ENCODE measurements at regions not wholly inside any gene's neighbourhood (a gene's known extent, or its start where the extent isn't known, plus 50 kb on each side); places are given as distances from the start of the nearest gene placed in this dataset.

DNA sequence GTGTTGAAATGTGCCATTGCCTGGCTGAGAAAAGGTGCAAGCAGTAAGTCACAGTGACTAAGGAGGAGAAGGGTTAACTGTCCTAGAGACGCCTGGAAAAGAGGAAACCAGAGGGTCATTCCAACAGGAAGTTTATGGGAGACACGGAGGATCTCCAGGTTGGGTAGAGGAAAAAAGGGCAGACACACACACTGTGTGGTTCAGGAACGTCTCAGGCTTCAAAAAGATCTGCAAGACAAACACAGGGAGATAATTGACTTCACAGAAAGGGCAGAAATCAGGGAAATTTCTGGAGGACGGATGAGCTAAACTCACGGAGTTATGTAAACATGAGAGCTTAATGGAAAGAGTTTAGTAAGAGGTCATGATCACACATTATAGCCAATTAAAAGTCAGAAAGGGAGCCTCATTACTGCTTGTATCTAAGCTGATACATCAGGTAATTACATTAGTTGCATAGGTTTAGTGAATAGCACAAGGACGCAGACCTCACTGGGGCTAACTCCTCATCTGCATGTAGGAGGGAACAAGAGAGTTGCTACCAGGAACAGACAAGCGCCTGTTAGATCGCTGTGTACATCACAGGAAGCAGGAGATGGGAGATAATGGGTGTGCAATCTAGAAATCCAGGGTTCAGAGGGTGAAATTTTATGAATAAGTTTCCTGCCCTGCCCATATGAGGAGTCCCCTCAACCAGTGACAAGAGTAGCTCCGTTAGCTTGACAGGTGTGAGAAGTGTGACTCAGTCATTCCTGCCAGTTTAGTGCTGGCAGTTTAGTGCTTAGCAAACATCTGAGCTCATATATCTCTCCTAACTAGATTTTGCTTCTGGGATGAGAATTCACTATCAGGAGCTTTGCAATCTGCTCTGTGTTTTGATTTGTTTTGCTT is 96.6 kb upstream of the TNR start:
- Mint-ChIP-seq H3K9me3 (no peaks in the 10 kb centered on the region), H3K4me3 (no peak overlapping the region), H3K36me3 (no peaks in the 10 kb centered on the region), H3K27me3 (peaks cover 7% of the 10 kb centered on the region), H3K4me1 (ENCODE audit: low read depth) (no peaks in the 10 kb centered on the region), H3K27ac (no peak overlapping the region)
- intact Hi-C loops (cut with micrococcal nuclease) = no loop called here
- POLR2A ChIA-PET = no interaction called here
- DNase-seq = no peak
- CTCF ChIA-PET = interaction anchor here (1.1 kb wide), 1 partner anchor 10 kb away, joined by 3 read pairs; no protein-coding TSS in a partner anchor

DNA sequence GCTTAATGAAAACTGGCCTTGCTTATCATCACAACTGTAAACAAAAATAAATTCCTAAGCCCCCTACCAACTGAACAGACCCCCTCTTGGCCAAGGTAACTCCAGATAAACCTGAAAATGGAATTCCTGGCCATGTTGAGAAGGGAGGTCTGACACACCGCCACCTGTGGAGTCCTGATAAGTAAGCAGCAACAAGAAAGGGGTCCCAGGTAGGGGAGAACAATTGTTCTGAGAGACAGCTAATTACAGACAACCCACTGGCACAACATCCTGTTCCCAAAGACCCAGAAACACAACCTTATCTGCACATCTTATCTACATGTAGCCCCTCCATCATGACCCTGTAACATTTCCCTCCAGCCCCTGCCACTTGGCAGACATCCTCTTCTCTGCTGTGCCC is 91.2 kb upstream of the TNR start:
- Mint-ChIP-seq H3K36me3 (no peaks in the 10 kb centered on the region), H3K4me1 (ENCODE audit: low read depth) (no peaks in the 10 kb centered on the region), H3K27me3 (peaks cover 7% of the 10 kb centered on the region), H3K27ac (no peak overlapping the region), H3K9me3 (peaks cover 2% of the 10 kb centered on the region), H3K4me3 (no peak overlapping the region)
- CTCF ChIA-PET = interaction anchor here (0.6 to 1.1 kb wide), 2 partner anchors 683 to 1026 kb away, joined by 3 to 4 read pairs; no protein-coding TSS in a partner anchor
- POLR2A ChIA-PET = no interaction called here
- no peak for DNase-seq
- intact Hi-C loops (cut with micrococcal nuclease) = no loop called here

DNA sequence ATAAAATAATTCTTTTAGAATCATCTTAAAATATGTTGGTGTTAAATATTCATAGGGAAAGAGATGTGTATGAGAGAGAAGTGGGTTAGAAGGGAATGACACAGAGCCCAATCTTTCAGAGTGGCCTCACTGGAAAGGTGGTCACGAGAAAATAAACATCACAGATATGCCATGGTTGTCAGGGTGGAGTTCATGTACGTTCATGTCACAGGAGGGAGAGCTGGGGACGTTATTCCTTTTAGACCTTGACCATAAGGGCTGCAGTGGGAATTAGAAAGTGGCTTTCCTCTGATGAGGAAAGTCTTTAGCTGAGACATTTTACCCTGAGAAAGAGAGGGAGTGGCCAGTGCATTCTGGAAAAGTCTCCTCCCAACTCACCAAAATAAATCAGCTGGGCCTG is 90.6 kb upstream of the TNR start:
- H3K9me3 Mint-ChIP-seq = peaks cover 2% of the 10 kb centered on the region
- no peaks in the 10 kb centered on the region for H3K36me3 Mint-ChIP-seq
- peaks cover 5% of the 10 kb centered on the region for H3K27me3 Mint-ChIP-seq
- intact Hi-C loops (cut with micrococcal nuclease) = no loop called here
- ChIA-PET CTCF (interaction anchor here (1.1 kb wide), 1 partner anchor 682 kb away, joined by 4 read pairs; no protein-coding TSS in a partner anchor), POLR2A (no interaction called here)
- H3K4me3 Mint-ChIP-seq = no peak overlapping the region
- no peaks in the 10 kb centered on the region for H3K4me1 Mint-ChIP-seq (ENCODE audit: low read depth)
- DNase-seq = no peak
- no peak overlapping the region for H3K27ac Mint-ChIP-seq

DNA sequence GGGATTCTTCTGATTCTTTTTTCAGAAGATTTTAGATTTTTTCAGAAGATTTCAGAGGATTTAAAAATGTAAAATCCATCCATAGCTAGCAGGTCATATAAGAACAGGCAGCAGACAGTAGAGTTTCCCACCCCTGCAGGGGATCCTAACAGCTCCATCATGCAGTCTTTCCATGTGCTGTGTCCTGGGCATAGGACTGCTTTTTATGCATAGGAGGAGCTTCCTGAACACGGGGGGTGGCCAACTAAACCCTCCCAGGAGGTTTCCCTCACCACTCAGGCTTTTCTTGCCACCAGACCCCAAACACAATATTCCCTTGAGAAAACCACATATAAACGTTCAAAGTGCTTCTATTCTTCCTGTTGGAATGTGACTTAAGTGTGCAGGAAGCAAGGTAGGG is 90.1 kb upstream of the TNR start:
- H3K27ac Mint-ChIP-seq = no peak overlapping the region
- no peak overlapping the region for H3K4me3 Mint-ChIP-seq
- H3K4me1 Mint-ChIP-seq (ENCODE audit: low read depth) = no peaks in the 10 kb centered on the region
- intact Hi-C loops (cut with micrococcal nuclease) = no loop called here
- H3K9me3 Mint-ChIP-seq = peaks cover 2% of the 10 kb centered on the region
- DNase-seq = no peak
- ChIA-PET POLR2A (no interaction called here), CTCF (interaction anchor here (1.1 kb wide), 1 partner anchor 682 kb away, joined by 4 read pairs; no protein-coding TSS in a partner anchor)
- no peaks in the 10 kb centered on the region for H3K36me3 Mint-ChIP-seq
- H3K27me3 Mint-ChIP-seq = peaks cover 5% of the 10 kb centered on the region

DNA sequence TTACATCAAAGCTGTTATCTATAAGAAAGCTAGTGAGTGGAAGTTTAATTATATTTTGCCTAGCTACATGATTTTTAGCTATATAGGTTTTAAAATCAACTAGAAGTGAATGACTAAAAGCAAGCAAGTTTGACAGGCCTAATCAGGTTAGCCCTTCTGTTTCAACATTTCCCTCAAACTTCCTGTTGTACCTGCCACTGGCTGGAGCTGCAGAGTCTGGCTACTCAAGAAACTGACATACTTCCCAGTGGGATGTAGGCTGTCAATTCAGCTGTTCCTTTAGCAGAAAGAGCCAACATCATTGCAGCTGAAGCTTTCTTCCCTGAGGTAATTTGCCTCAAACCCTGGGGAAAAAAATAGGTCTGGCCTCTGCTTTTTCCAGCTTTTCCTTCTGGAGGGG is 87.1 kb upstream of the TNR start:
- Mint-ChIP-seq H3K27ac (no peak overlapping the region), H3K4me3 (no peak overlapping the region), H3K4me1 (ENCODE audit: low read depth) (no peaks in the 10 kb centered on the region), H3K27me3 (peaks cover 5% of the 10 kb centered on the region), H3K9me3 (peaks cover 7% of the 10 kb centered on the region), H3K36me3 (no peaks in the 10 kb centered on the region)
- intact Hi-C loops (cut with micrococcal nuclease) = no loop called here
- DNase-seq = no peak
- ChIA-PET CTCF (interaction anchor here (0.9 kb wide), 1 partner anchor 10 kb away, joined by 3 read pairs; no protein-coding TSS in a partner anchor), POLR2A (no interaction called here)

DNA sequence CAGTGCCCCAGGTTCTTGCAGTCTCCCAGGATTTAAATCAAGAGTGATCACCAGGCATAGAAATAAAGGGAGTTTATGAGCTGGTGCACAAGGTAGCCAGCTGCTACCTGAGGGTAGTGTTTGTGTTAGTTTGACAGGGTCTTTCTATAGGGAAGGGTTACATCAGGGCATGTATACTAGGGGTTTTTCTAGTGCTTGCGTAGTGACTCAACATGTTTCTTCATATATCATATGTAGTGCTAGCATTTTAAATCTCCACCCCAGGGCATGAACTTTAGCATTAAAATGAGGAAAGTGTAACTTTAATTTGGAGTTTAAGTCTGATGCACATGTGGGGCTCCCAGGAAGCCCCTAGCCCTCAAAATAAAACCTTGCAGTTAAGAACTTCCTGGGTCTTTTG is 86.5 kb upstream of the TNR start:
- ChIA-PET POLR2A (no interaction called here), CTCF (interaction anchor here (0.9 kb wide), 1 partner anchor 10 kb away, joined by 3 read pairs; no protein-coding TSS in a partner anchor)
- Mint-ChIP-seq H3K27ac (no peak overlapping the region), H3K4me1 (ENCODE audit: low read depth) (no peaks in the 10 kb centered on the region), H3K36me3 (no peaks in the 10 kb centered on the region), H3K27me3 (peaks cover 7% of the 10 kb centered on the region), H3K9me3 (peaks cover 7% of the 10 kb centered on the region), H3K4me3 (no peak overlapping the region)
- intact Hi-C loops (cut with micrococcal nuclease) = no loop called here
- DNase-seq = no peak

DNA sequence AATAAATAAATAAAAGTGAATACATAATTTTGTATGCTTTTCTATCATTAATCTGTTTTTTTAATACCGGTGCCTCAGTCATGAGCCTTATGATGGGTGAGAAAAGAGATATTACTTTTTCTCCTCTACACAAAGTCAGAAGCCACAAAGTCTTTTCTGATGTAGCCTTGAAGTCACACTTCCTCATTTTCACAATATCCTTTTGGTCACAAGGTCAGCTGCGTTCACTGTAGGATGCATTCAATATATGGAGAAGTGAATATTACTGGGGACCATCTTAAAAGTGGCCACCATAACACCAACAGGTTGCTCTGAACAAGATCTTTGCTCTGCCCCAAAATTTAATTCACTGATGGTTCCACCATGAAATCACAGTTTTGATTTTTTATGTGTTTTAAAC is 83.3 kb upstream of the TNR start:
- Mint-ChIP-seq H3K4me3 (no peak overlapping the region), H3K9me3 (peaks cover 5% of the 10 kb centered on the region), H3K36me3 (no peaks in the 10 kb centered on the region), H3K27ac (no peak overlapping the region), H3K4me1 (ENCODE audit: low read depth) (no peaks in the 10 kb centered on the region), H3K27me3 (peaks cover 11% of the 10 kb centered on the region)
- POLR2A ChIA-PET = no interaction called here
- CTCF ChIA-PET = no interaction called here
- intact Hi-C loops (cut with micrococcal nuclease) = no loop called here
- DNase-seq = no peak

DNA sequence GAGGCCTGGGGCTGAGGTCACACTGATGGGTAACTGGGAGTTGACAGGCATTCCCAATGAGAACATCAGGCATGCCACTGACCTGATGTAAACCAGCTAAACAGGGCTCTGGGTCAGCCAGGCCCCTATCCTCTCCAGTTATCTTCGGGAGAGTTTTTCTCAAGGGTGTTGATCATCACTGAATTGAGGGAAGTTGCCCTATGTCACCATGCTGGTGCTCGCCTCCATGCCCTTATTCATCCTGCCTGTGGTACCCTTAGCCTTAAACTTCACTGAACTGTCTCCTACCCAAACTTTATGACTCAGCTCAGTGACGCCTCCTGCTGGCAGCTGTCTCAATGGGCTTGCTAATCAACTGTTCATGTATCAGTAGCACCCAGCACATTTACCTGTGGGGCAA is 80.7 kb upstream of the TNR start:
- H3K27ac Mint-ChIP-seq = no peak overlapping the region
- peak; percentile 52 for DNase-seq
- intact Hi-C loops (cut with micrococcal nuclease) = no loop called here
- H3K27me3 Mint-ChIP-seq = peaks cover 11% of the 10 kb centered on the region
- H3K4me1 Mint-ChIP-seq (ENCODE audit: low read depth) = no peaks in the 10 kb centered on the region
- ChIA-PET CTCF (interaction anchor here (0.8 to 0.9 kb wide), 2 partner anchors 8 to 224 kb away, joined by 3 to 4 read pairs; no protein-coding TSS in a partner anchor), POLR2A (no interaction called here)
- no peak overlapping the region for H3K4me3 Mint-ChIP-seq
- peaks cover 5% of the 10 kb centered on the region for H3K9me3 Mint-ChIP-seq
- no peaks in the 10 kb centered on the region for H3K36me3 Mint-ChIP-seq

DNA sequence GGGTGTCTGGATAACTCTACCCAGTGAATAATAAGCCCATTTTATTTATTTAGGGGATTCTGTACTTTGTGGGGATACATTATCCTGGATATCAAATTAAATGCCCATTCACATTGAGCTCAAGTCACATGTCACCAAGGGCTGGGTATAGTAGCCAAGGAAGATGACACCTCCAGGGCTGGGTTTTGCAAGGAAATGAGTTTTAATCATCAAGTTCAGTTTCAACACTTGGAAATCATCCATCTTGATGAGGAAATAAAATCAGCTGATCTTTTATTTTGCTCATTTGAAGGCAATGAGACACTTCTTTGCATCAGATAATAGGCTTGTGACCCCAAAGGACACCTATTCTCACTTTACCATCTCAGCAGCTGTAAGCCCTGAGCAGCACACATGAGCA is 80.0 kb upstream of the TNR start:
- intact Hi-C loops (cut with micrococcal nuclease) = no loop called here
- Mint-ChIP-seq H3K27ac (no peak overlapping the region), H3K4me3 (no peak overlapping the region), H3K4me1 (ENCODE audit: low read depth) (no peaks in the 10 kb centered on the region), H3K36me3 (no peaks in the 10 kb centered on the region), H3K27me3 (peaks cover 11% of the 10 kb centered on the region), H3K9me3 (peaks cover 5% of the 10 kb centered on the region)
- no peak for DNase-seq
- ChIA-PET POLR2A (no interaction called here), CTCF (interaction anchor here (0.8 to 0.9 kb wide), 2 partner anchors 8 to 223 kb away, joined by 3 to 4 read pairs; no protein-coding TSS in a partner anchor)

DNA sequence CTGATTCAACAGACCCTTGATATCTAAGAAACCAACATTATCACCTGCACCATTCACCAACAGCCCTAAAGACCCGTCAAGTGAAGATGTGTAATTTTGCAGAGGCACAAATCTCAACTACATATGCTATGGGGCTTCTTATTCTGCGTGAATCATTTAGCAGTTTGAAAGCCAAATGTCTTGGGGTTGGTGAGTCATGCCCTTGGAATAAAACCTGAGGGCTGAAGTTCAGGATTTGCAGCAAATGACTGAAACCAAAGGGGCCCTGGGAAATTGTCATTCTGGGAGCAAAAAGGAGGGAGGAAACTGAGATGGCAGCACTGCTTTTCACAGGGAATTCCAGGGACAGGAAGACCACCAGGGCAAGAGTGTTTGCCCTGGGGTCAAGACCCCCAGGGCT is 79.2 kb upstream of the TNR start:
- no peaks in the 10 kb centered on the region for H3K9me3 Mint-ChIP-seq
- intact Hi-C loops (cut with micrococcal nuclease) = no loop called here
- H3K36me3 Mint-ChIP-seq = no peaks in the 10 kb centered on the region
- ChIA-PET CTCF (no interaction called here), POLR2A (no interaction called here)
- peaks cover 11% of the 10 kb centered on the region for H3K27me3 Mint-ChIP-seq
- no peak overlapping the region for H3K27ac Mint-ChIP-seq
- no peak overlapping the region for H3K4me3 Mint-ChIP-seq
- DNase-seq = no peak
- H3K4me1 Mint-ChIP-seq (ENCODE audit: low read depth) = no peaks in the 10 kb centered on the region

DNA sequence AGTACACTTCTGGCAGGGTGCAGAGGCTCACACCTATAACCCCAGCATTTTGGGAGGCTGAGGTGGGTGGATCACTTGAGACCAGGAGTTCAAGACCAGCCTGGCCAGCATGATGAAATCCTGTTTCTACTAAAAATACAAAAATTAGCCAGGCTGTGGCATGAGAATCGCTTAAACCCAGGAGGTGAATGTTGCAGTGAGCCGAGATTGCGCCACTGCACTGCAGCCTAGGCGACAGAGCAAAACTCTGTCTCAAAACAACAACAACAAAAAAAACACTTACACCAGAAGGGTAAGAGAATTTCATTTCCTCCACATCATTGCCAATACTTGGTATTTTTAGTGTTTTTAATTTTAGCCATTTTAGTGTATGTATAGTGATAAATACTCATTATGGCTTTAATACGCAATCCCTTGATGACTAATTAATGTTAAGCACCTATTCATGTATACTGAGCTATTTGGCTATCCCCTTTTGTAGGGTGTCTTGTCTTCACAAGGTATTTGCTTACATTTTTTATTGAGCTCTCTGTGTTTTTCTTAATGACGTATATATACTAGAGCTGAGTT is 77.1 kb upstream of the TNR start:
- Mint-ChIP-seq H3K9me3 (no peaks in the 10 kb centered on the region), H3K4me3 (no peak overlapping the region), H3K4me1 (ENCODE audit: low read depth) (no peaks in the 10 kb centered on the region), H3K27me3 (peaks cover 14% of the 10 kb centered on the region), H3K36me3 (no peaks in the 10 kb centered on the region), H3K27ac (no peak overlapping the region)
- POLR2A ChIA-PET = no interaction called here
- intact Hi-C loops (cut with micrococcal nuclease) = no loop called here
- no peak for DNase-seq
- CTCF ChIA-PET = no interaction called here

DNA sequence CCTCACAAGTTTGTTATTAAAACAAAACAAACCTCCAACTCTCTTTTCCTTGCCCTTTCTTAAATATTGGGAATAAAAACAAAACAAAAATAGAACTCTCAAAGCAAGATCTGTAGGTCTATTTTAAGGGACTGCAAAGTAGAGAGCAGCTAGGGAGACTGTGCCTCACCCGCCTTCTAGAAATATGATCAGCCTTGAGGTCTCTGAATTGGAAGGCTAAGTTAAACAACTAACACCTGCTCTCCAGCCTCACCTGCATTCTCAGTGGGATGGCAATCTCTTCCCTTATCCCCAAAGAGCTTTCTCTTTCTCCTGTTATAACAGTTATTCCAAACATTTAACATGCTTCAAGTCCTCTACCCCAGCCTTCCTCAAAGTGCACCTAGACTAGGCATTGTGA is 75.5 kb upstream of the TNR start:
- Mint-ChIP-seq H3K9me3 (no peaks in the 10 kb centered on the region), H3K27ac (no peak overlapping the region), H3K36me3 (no peaks in the 10 kb centered on the region), H3K4me3 (no peak overlapping the region), H3K27me3 (peaks cover 5% of the 10 kb centered on the region), H3K4me1 (ENCODE audit: low read depth) (no peaks in the 10 kb centered on the region)
- DNase-seq = no peak
- ChIA-PET POLR2A (no interaction called here), CTCF (interaction anchor here (0.6 kb wide), 1 partner anchor 40 kb away, joined by 3 read pairs; no protein-coding TSS in a partner anchor)
- intact Hi-C loops (cut with micrococcal nuclease) = no loop called here

DNA sequence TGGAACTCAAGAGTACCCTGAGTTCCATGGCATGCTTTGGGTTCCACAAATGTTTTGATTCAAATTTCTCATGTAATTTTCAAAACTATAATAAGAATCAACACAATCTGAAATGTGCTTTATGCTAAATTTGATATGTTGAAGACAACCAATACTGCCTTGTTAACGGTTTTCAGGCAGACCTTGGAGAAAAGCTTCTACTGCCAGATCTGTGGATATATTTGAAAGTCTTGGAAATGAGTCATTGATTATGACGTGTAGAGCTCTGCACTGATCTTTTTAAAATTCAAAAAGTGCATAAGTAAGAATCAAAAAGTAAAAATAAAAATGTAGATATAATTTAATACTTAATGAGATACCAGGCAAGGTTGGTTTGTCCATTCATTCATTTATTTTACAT is 74.0 kb upstream of the TNR start:
- H3K36me3 Mint-ChIP-seq = no peaks in the 10 kb centered on the region
- H3K4me3 Mint-ChIP-seq = no peak overlapping the region
- DNase-seq = no peak
- ChIA-PET POLR2A (no interaction called here), CTCF (no interaction called here)
- H3K4me1 Mint-ChIP-seq (ENCODE audit: low read depth) = no peaks in the 10 kb centered on the region
- no peak overlapping the region for H3K27ac Mint-ChIP-seq
- intact Hi-C loops (cut with micrococcal nuclease) = no loop called here
- peaks cover 3% of the 10 kb centered on the region for H3K9me3 Mint-ChIP-seq
- peaks cover 10% of the 10 kb centered on the region for H3K27me3 Mint-ChIP-seq
